ENCODE measurements at regions not wholly inside any gene's neighbourhood (a gene's known extent, or its start where the extent isn't known, plus 50 kb on each side); places are given as distances from the start of the nearest gene placed in this dataset.

GRCh38 chr13:50101590-50101989, 86.3 kb downstream of the KCNRG start:
- DNase-seq (ENCODE audit: low read depth, low spot score), result no peak

- DNase-seq (ENCODE audit: low read depth, low spot score), result peak; percentile 30
Measured at GRCh38 chr13:50104493-50104892, 89.2 kb downstream of the KCNRG start.

DNA sequence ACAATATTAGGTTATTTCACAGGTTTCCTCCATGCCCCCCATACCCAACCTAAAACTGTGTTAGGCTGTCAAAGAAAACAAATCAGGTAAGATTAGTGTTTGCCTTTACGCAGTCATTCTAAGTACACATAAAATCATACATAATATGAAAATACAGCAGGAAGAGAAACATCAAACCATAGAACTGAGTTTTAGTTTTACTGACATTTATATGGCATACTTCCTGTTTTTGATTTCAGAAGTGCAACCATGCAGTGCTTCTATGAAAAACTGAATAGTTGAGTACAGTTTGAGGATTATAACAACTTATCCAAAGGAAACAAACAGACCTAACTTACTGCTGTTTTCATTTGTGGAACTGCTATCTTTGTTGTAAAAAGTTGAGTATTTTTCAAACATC, 91.3 kb downstream of the KCNRG start:
- no peak for DNase-seq (ENCODE audit: low read depth, low spot score)

DNA sequence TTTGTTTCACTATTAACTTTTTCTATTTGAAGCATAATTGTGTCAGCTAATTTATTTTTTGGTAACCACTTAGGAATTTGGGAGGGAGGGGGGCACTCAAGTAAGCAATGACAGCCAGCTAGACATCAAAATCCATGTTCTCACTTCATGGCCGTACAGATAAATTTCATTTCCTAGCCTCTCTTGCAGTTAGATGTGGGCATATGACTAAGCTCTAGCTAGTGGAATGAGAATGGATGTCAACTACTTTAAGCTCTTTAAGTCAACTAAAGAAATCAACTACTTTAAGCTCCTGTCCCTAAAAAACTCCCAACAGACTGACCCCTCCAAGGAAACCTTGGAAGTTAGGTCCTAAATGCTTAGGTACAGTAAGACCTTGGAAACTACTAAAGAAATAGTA, 92.0 kb downstream of the KCNRG start:
- no peak for DNase-seq (ENCODE audit: low read depth, low spot score)

DNA sequence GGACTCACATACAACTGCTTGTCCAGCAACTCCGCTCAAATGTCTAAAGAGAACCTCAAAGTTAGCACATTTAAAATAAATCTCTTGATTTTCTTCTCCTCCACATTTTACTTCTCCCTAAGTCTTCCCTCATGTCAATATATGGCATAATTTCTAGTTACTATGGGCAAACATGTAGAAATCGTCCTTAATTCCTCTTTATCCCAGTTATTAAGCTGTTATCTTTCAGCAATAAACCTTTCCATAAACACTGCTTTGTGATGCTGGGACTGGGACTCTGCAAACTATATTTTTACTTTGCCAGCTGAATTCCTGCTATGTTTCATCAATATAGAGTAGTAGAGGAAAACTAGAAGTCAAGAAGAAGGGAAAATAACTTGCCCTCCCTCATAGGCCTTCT, 99.7 kb downstream of the KCNRG start:
- DNase-seq (ENCODE audit: low read depth, low spot score), result no peak

DNA sequence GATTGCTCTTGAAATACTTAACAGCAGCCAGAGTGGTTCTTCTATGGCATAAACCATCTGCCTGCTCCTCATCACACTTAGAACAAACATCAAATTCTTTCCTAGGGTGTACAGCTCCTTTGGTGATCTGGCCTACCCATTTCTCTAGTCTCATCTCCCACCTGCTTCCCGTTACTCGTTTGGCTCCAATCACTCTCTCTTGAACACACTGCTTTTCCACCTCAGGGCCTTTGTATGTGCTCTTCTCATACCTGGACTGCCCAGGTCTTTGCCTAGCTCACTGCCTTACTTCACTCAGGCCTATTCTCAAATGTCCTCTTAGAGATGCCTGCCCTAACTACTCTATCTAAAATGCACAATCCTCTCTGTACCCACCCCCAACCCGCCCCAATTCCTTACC, 100.5 kb downstream of the KCNRG start:
- DNase-seq (ENCODE audit: low read depth, low spot score), result no peak

GRCh38 chr13:50116430-50116973, 101.3 kb downstream of the KCNRG start:
- DNase-seq (ENCODE audit: low read depth, low spot score), result no peak

- peak; percentile 5 for DNase-seq (ENCODE audit: low read depth, low spot score)
Measured at GRCh38 chr13:50119591-50119990, 104.3 kb downstream of the KCNRG start.

- no peak for DNase-seq (ENCODE audit: low read depth, low spot score)
Measured at GRCh38 chr13:50122455-50122854, 107.2 kb downstream of the KCNRG start.

DNA sequence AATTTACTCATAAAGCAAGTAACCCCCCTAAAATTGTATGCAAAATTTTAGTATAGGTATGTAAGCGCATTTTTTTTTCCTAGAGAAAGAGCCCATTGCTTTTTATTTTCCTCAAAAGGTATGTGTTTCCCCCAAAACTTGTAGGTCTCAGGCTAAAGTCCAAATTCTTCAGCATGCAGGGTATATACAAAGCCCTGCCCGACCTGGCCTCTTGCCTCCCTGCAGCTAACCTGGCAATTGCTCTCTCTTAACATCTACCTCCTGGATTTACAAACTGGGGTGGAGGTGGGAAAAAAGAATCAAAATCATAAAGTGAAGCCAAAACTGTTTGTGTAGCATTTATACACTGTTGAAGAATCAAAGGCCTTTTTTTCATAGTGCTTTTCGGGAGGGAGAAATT, 107.8 kb downstream of the KCNRG start:
- no peak for DNase-seq (ENCODE audit: low read depth, low spot score)

GRCh38 chr13:50123515-50123861, 108.2 kb downstream of the KCNRG start:
- DNase-seq (ENCODE audit: low read depth, low spot score), result no peak

DNA sequence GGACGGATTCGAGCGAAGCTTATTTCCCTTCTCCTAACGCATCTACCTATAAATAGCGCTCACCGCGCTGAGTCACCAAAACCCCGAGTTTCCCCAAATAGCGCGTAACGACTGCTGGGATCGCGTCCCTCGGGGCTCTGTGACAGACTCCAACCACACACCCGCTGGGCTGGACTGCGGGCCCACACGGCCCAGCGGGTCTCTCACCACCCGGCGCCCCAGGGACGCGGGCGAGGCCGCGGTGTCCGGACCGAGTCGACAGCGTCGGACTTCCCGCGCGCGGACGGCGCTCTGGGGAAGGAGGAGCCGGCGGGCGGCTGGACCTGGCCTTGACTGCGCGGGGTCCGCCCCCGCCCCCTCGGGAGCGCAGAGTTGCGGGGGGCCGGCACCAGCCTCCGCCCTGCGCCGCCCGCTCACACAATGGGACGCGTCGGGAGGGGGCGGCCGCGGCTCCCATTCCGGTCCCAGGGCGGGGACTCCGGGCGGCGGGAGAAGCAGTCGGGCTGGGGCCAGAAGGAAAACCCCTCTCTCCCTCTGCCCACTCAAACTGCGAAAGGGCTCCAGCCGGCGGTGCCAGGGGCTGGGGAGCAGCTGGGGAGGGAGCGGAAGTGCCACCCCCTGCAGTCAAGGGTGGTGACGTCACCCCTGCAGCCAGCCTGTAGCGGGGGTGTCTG, 108.8 kb downstream of the KCNRG start:
- DNase-seq (ENCODE audit: low read depth, low spot score), result peak; percentile 92

DNA sequence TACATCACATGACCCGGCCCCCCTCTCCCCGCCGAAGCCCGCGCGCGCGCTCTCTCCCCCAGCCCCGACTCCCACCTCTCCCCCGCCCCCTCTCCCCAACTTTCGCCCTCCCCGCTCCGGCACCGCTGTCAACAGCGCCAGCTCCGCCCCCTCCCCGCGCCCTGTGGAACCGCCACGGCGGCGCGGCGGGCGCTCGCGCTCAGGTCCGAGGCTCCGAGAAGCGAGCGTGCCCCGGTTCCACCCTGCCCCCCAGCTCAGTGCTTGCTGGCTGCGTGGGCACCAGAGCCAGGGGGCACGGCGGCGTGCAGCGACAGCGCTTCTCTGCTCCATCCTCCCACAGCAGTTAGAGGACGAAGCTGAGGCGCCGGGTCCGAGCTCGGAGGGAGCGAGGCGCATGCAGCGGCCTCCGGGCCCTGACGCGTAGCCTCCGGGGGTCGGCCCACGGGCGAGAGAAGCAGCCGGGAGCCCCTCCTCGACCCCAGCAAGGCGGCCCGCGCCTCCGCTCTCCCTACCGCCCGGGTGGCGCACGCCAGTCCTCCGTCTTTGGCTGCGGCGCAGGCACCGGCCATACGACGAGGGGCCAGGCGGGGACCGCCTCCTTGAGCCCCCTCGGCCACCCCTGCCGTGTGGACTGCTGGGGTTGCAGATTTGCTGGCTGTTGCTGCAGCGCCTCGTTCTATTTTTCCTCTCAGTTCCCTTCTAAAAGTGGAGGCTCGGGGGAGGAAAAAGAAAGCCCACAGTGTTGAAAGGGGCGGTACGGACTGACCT, 109.5 kb downstream of the KCNRG start:
- DNase-seq (ENCODE audit: low read depth, low spot score), result peak; percentile 98

DNA sequence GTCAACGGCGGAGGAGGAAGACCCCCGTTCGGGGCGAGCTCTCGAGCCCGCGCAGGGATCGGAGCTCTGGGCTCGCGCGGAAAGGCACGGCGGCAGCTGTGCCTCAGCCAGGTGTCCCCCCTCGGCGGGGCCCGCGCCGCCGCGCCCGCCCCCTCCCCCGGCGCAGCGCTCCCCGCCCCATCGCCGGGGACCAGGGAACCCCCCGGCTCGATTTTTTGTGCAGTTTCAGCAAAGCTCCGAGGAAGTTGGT, 110.0 kb downstream of the KCNRG start:
- DNase-seq (ENCODE audit: low read depth, low spot score), result no peak

DNA sequence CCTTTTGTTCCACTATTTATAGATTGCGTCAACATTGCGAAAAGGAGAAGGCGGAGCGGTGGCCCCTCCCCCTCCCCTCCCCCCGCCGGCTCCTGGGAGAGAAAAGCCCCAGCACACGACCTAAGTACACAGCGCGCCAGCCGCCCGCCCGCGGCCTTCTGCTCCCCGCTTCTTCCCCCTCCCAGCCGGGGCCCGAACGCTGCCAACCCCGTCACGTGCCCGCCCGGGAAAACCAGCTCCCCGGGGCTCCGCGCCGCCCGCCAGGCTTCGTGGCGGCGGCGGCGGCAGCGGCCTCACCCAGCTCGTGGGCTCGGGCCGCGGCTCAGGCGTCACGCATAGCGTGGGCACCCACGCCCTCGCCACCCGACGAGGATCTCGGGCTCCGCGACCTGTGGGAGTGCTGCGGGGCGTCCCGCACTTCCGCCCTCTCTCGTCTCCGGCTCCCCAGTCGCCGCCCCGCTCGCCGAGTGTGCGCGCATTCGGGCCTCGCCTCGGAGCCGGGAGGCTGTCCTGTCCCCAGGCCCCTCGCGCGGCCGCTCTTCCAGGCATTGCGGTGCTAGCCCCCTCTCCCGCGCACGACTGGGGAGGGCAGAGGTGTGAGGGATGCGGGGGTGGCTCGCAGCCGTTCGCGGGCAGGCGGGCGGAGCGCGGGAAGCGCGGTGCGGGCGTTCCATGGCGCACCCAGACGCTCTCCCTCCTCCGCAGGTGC, 110.5 kb downstream of the KCNRG start:
- DNase-seq (ENCODE audit: low read depth, low spot score), result peak; percentile 92

GRCh38 chr13:50126263-50126992, 111.2 kb downstream of the KCNRG start:
- no peak for DNase-seq (ENCODE audit: low read depth, low spot score)

DNA sequence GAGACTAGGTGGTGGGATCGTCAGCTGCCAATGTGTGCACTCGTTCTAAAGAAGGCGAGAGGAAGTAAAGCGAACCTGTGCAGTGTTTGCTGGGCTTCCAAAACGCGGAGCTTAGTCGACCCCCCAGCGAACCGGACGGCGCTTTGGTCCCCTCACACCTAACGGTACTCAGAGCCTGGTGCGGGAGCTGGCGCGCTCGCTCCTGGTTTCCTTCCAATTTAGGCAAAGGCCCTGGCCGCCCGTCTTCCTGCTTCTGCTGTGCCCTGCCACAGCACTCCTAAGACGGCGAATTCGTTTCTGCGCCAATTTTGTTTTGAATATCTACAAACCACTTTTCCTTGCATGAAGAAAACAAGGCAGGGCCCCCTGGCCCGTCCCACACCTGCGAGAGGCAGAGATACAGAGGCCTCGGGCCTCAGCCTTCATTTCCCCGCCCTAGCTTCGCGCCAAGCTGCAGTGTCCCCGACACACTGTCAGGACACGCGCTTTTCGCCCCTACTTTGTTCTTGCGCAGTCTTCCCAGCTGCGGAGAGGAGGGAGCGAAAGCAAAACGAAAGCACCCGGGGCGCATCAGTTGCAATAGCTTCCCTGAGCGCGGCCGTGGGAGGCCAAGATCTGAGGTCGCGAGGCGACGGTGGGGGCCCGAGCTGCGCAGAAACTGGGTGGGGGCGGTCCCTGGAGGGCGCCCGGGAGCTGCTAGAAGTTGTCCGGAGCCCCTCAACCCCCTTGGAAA, 111.9 kb downstream of the KCNRG start:
- peak; percentile 46 for DNase-seq (ENCODE audit: low read depth, low spot score)

DNA sequence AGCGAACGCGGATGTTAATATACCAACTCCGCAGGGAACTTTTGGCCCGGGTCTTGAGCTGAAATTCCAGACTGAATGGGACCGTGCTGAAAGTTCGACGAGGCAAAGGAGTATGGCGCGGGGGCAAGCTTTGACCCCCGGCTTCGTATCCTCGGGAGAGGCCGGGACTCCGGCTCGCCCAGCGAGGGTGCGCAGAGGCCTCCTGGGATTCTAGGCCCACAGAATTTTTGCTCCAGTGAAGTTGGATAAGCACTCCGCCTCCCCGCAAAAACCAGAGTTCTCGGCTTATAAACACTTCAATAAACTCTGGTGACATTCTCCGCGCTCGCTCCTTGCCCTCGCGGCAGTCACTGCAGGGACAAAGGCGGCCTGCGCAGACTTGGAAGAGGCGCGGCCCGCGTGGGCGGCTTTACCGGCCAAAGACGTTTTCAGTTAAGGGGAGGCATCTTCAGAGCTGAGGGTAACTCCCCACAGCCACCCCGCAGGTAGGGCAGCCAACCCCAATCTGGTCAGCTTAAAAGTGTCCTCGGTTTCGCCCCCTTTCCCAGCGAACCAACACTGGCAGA, 112.6 kb downstream of the KCNRG start:
- DNase-seq (ENCODE audit: low read depth, low spot score), result no peak

- no peak for DNase-seq (ENCODE audit: low read depth, low spot score)
Measured at GRCh38 chr13:50128428-50128931, 113.2 kb downstream of the KCNRG start.

DNA sequence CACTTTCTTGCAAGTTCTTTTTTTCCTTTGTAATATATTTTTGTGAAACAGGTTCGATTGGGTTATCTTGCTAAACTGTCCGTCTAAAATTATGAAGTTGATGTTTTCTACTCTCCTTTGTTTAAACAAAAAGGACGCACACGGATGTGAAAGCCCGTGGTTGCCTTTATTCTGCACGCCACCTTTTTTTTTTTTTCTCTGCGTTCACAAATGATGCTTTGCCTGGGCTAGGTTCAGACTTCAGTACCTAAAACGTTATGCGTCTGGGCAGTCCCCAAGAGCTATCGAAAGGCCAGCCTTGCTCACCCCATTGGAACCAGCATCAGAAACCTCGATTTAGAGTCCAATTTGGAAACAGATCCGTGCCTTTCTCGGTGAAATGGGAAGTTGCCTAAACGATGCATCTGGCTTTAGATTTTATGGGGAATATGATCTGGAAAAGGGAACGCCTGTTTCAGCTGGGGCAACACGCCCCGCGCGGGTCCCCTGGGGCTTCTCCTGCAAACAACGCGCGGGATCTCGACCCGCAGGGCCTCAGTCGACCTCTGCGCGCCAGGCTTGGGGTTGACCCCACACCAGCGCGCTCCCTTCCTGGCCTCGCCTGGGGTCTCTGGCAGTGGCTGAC, 113.9 kb downstream of the KCNRG start:
- no peak for DNase-seq (ENCODE audit: low read depth, low spot score)

Measured in astrocyte of the hippocampus (primary cell).